IMR-90 (cell line): ENCODE measurements at regions not wholly inside any gene's neighbourhood (a gene's known extent, or its start where the extent isn't known, plus 50 kb on each side); places are given as distances from the start of the nearest gene placed in this dataset.

ENCODE experiments used
- ATAC-seq: fragments of 200-7000 bp; cut with Tn5 transposase; 2 replicates; pipeline ENCODE4 v1.9.1; 2020; ENCODE audit warnings: low read depth, mild to moderate bottlenecking, moderate library complexity
- BruUV-seq: library from RNA; stranded (reverse); fragments of 400-500 nt; replicated peaks from 2 replicates; lab custom pipeline; 2021; lab: Mats Ljungman, UMichigan
- CTCF ChIA-PET: fragments of 300-600 bp; formaldehyde crosslinking; extraction: SDS; loops from one replicate; lab custom pipeline; 2021; ENCODE audit warnings: antibody characterized with exemption; lab: Yijun Ruan, JAX
- POLR2A ChIA-PET: fragments of 300-600 bp; sonication (Branson Sonifier 250); formaldehyde crosslinking; loops from one replicate; lab custom pipeline; 2022; ENCODE audit warnings: antibody characterized with exemption; ENCODE audit not compliant: unreplicated experiment; lab: Charles Lee
- DNase-seq: peaks from one replicate; pipeline ENCODE4 v3.0.0; 2013
- H2AFZ ChIP-seq: replicated peaks from 2 replicates; pipeline ENCODE3; 2013; ENCODE audit warnings: low read length, mild to moderate bottlenecking; ENCODE audit not compliant: poor library complexity
- H2AK5ac ChIP-seq: 2 replicates; pipeline ENCODE4 v1.6.1; 2013; ENCODE audit warnings: low read depth, low read length, inconsistent platforms
- H2AK9ac ChIP-seq: replicated peaks from 2 replicates; pipeline ENCODE3; 2013; ENCODE audit warnings: mild to moderate bottlenecking, low read depth, low read length, moderate library complexity; ENCODE audit not compliant: poor library complexity
- H2BK120ac ChIP-seq: 2 replicates; pipeline ENCODE4 v1.6.1; 2013; ENCODE audit warnings: low read depth, low read length, inconsistent platforms
- H2BK15ac ChIP-seq: 3 replicates; pipeline ENCODE4 v1.6.1; 2013; ENCODE audit warnings: low read depth, low read length, inconsistent platforms
- H2BK20ac ChIP-seq: 2 replicates; pipeline ENCODE4 v1.6.1; 2013; ENCODE audit warnings: low read depth, mild to moderate bottlenecking, inconsistent platforms, low read length, moderate library complexity
- H2BK5ac ChIP-seq: 2 replicates; pipeline ENCODE4 v1.6.1; 2013; ENCODE audit warnings: mild to moderate bottlenecking, low read depth, low read length, inconsistent platforms; ENCODE audit not compliant: poor library complexity, severe bottlenecking
- H3K14ac ChIP-seq: replicated peaks from 2 replicates; pipeline ENCODE4 v1.6.1; 2013; ENCODE audit warnings: low read depth, low read length, inconsistent platforms
- H3K18ac ChIP-seq: 2 replicates; pipeline ENCODE4 v1.6.1; 2013; ENCODE audit warnings: low read depth, low read length, control low read depth
- H3K23ac ChIP-seq: 2 replicates; pipeline ENCODE4 v1.6.1; 2013; ENCODE audit warnings: low read depth, low read length, inconsistent platforms
- H3K27ac ChIP-seq: 2 replicates; pipeline ENCODE4 v1.5.1; 2013; ENCODE audit warnings: mild to moderate bottlenecking, control low read depth, low read length; ENCODE audit not compliant: insufficient read depth
- H3K27me3 ChIP-seq: 2 replicates; pipeline ENCODE4 v1.6.1; 2013; ENCODE audit warnings: low read length; ENCODE audit not compliant: control insufficient read depth, insufficient read depth
- H3K36me3 ChIP-seq: 2 replicates; pipeline ENCODE4 v1.6.1; 2013; ENCODE audit warnings: low read length, mixed read lengths; ENCODE audit not compliant: control insufficient read depth, insufficient read depth
- H3K4ac ChIP-seq: 2 replicates; pipeline ENCODE4 v1.6.1; 2013; ENCODE audit warnings: low read depth, low read length, inconsistent platforms
- H3K4me1 ChIP-seq: 2 replicates; pipeline ENCODE4 v1.6.1; 2013; ENCODE audit warnings: low read length, mixed read lengths; ENCODE audit not compliant: control insufficient read depth, insufficient read depth
- H3K4me2 ChIP-seq: 2 replicates; pipeline ENCODE4 v1.6.1; 2013; ENCODE audit warnings: low read depth, mild to moderate bottlenecking, control low read depth, low read length, moderate library complexity
- H3K4me3 ChIP-seq: 2 replicates; pipeline ENCODE4 v1.5.1; 2013; ENCODE audit warnings: low read depth, mild to moderate bottlenecking, control low read depth, low read length, moderate library complexity; ENCODE audit not compliant: insufficient read depth
- H3K56ac ChIP-seq: 2 replicates; pipeline ENCODE4 v1.6.1; 2013; ENCODE audit warnings: low read length, inconsistent platforms; ENCODE audit not compliant: insufficient read depth; ENCODE audit errors: extremely low read depth
- H3K79me1 ChIP-seq, 2 experiments: 2 replicates each; pipeline ENCODE4 v1.6.1; 2013; ENCODE audit warnings: low read length in 2 of 2, inconsistent platforms in 1 of 2, low read depth in 1 of 2
- H3K9ac ChIP-seq: 2 replicates; pipeline ENCODE4 v1.6.1; 2013; ENCODE audit warnings: low read depth, low read length, control low read depth
- H3K9me1 ChIP-seq: 2 replicates; pipeline ENCODE4 v1.6.1; 2013; ENCODE audit warnings: low read length, inconsistent platforms; ENCODE audit not compliant: insufficient read depth
- H3K9me3 ChIP-seq: 2 replicates; pipeline ENCODE4 v1.6.1; 2013; ENCODE audit warnings: low read length; ENCODE audit not compliant: control insufficient read depth, insufficient read depth
- H4K20me1 ChIP-seq: 2 replicates; pipeline ENCODE4 v1.6.1; 2013; ENCODE audit warnings: low read length, inconsistent platforms; ENCODE audit not compliant: insufficient read depth
- H4K5ac ChIP-seq: 2 replicates; pipeline ENCODE4 v1.6.1; 2013; ENCODE audit warnings: mild to moderate bottlenecking, low read depth, low read length, control low read depth
- H4K8ac ChIP-seq, 2 experiments: 2 replicates each; pipeline ENCODE4 v1.6.1; 2013; ENCODE audit warnings: low read depth in 2 of 2, low read length in 2 of 2, control low read depth in 1 of 2, inconsistent platforms in 1 of 2
- H4K91ac ChIP-seq: 2 replicates; pipeline ENCODE4 v1.6.1; 2013; ENCODE audit warnings: low read depth, low read length, inconsistent platforms; ENCODE audit not compliant: insufficient read depth
- CEBPB ChIP-seq: IDR thresholded peaks from 2 replicates; pipeline ENCODE4 v1.6.1; 2012; ENCODE audit warnings: low read depth, low read length, improper control_type of control experiment
- CHD1 ChIP-seq: IDR thresholded peaks from 2 replicates; pipeline ENCODE4 v1.6.1; 2012; ENCODE audit warnings: low read depth, low read length, improper control_type of control experiment
- FOS ChIP-seq: fragments of 150-350 bp; IDR thresholded peaks from 2 replicates; pipeline ENCODE4 v1.6.1; 2016; ENCODE audit warnings: low read depth, low read length
- MAFK ChIP-seq: IDR thresholded peaks from 2 replicates; pipeline ENCODE4 v1.6.1; 2012; ENCODE audit warnings: low read depth, low read length, improper control_type of control experiment
- MAZ ChIP-seq: IDR thresholded peaks from 2 replicates; pipeline ENCODE4 v1.6.1; 2012; ENCODE audit warnings: low read depth, mild to moderate bottlenecking, low read length, improper control_type of control experiment, moderate library complexity, borderline replicate concordance
- MXI1 ChIP-seq: IDR thresholded peaks from 2 replicates; pipeline ENCODE4 v1.6.1; 2012; ENCODE audit warnings: low read depth, mild to moderate bottlenecking, low read length, moderate library complexity, borderline replicate concordance
- NFE2L2 ChIP-seq: fragments of 150-350 bp; IDR thresholded peaks from 2 replicates; pipeline ENCODE4 v1.6.1; 2016; ENCODE audit warnings: low read depth, mild to moderate bottlenecking, low read length
- POLR2A ChIP-seq: IDR thresholded peaks from 2 replicates; pipeline ENCODE4 v1.6.1; 2012; ENCODE audit warnings: mild to moderate bottlenecking, low read depth, low read length
- RAD21 ChIP-seq: IDR thresholded peaks from 2 replicates; pipeline ENCODE4 v1.6.1; 2012; ENCODE audit warnings: low read length, improper control_type of control experiment
- RCOR1 ChIP-seq: IDR thresholded peaks from 2 replicates; pipeline ENCODE4 v1.6.1; 2012; ENCODE audit warnings: mild to moderate bottlenecking, low read length, improper control_type of control experiment; ENCODE audit not compliant: insufficient replicate concordance
- RFX5 ChIP-seq: IDR thresholded peaks from 2 replicates; pipeline ENCODE4 v1.8.0; 2012; ENCODE audit warnings: low read depth, mild to moderate bottlenecking, low read length, moderate library complexity
- SMC3 ChIP-seq: fragments of 150-350 bp; IDR thresholded peaks from 2 replicates; pipeline ENCODE4 v1.6.1; 2016; ENCODE audit warnings: low read depth, mild to moderate bottlenecking, antibody characterized with exemption, low read length, moderate library complexity
- WGBS, 2 experiments: methylation state at CpG; one replicate each; pipeline versions ENCODE4 v1.1.5 to v1.1.7; 2013; ENCODE audit warnings: missing lambda C conversion rate in 2 of 2; ENCODE audit not compliant: insufficient read length in 1 of 2; ENCODE audit errors: extremely low coverage in 2 of 2; 5-methylcytosine and 5-hydroxymethylcytosine counted together
- dilution Hi-C: fragments of 300-500 bp; cut with HindIII; formaldehyde crosslinking; loops from one replicate; pipeline ENCODE4 v1.14.3; 2018; ENCODE audit warnings: low sequenced_read_pairs; ENCODE audit not compliant: unreplicated experiment
- in situ Hi-C: fragments of 300-500 bp; cut with MboI; formaldehyde crosslinking; loops from 3 replicates; pipeline ENCODE4 v1.14.3; 2019; ENCODE audit warnings: low sequenced_read_pairs, inconsistent platforms, mixed read lengths
- intact Hi-C: fragments of 100-400 bp; cut with micrococcal nuclease; formaldehyde crosslinking; loops from 2 replicates; pipeline ENCODE4 v1.10.0; 2022
- TF ChIP-seq, protein P1 (sequence below): conservative IDR thresholded peaks from 2 replicates; pipeline ENCODE4 v1.5.1; 2012; ENCODE audit warnings: mild to moderate bottlenecking, low read depth, low read length, improper control_type of control experiment
- TF ChIP-seq, protein P2 (sequence below): fragments of 150-350 bp; IDR thresholded peaks from 2 replicates; pipeline ENCODE4 v1.6.1; 2016; ENCODE audit warnings: low read depth, mild to moderate bottlenecking, low read length, moderate library complexity, borderline replicate concordance
- TF ChIP-seq, protein P3 (sequence below): fragments of 150-350 bp; IDR thresholded peaks from 2 replicates; pipeline ENCODE4 v1.6.1; 2017; ENCODE audit warnings: mild to moderate bottlenecking, antibody characterized with exemption, low read length, low read depth

DNA sequence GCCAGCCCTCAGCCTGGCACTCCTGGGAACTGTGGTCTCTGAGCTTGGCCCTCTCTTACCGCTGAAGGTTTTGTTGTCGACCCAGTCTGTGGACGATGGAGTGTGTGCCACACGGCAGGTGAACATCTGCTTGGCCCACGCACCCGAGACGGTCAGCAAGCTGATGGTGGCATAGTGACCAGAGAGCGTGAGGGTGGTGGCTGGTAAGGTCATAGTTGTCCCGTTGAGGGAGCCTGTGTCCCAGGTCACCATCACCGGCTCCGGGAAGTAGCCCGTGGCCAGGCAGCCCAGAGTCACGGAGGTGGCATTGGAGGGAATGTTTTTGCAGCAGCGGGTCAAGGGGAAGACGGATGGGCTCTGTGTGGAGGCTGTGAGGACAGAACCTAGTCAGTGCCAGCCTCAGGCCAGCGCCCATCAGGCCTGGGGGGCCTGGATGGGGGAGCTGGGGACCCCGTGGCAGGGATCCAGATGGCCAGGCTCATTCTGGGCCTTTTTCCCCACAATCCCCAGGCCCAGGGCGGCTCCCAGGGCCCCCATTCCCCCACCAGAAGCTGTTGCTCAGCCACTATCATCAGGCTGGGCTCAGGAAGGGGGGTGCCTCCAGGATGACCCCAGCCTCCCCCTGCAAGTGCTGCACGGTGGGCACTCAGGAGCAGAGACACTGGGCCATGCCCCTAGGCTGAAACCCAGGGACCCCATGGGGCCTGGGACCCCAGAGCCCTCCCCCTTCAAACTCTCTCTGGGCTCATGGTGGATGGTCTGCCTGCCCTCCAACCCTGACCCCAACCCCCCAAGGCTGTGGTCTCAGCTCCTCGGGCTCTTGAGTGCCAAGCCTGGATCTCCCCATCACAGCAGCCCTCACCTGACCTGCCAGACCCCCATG is 75.2 kb downstream of the TMEM121 start:
- Histone ChIP-seq H4K5ac (no peak overlapping the region), H4K20me1 (no peaks in the 10 kb centered on the region), H4K8ac (no peak overlapping the region), H2BK120ac (no peak overlapping the region), H3K27me3 (no peaks in the 10 kb centered on the region), H3K79me1 (no peaks in the 10 kb centered on the region), H3K4me3 (no peak overlapping the region), H3K4me1 (no peaks in the 10 kb centered on the region), H3K4me2 (no peak overlapping the region), H3K27ac (no peak overlapping the region), H2AK5ac (no peak overlapping the region), H2AK9ac (no peak overlapping the region), H3K4ac (no peak overlapping the region), H2AFZ (no peak overlapping the region), H3K9ac (no peak overlapping the region), H3K18ac (no peak overlapping the region), H2BK20ac (no peak overlapping the region), H2BK5ac (no peak overlapping the region), H3K14ac (no peak overlapping the region), H4K91ac (no peak overlapping the region), H3K36me3 (no peaks in the 10 kb centered on the region), H3K23ac (no peak overlapping the region), H3K56ac (no peak overlapping the region), H3K9me1 (no peaks in the 10 kb centered on the region), H3K9me3 (peaks cover 43% of the 10 kb centered on the region), H2BK15ac (no peak overlapping the region)
- dilution Hi-C loops: no loop called here
- in situ Hi-C loops: no loop called here
- POLR2A ChIA-PET: no interaction called here
- WGBS, 2 experiments: 72% methylated on average over 12 of the region's 20 CpGs; no CpG with 5 or more reads in 1 of the 2 experiments
- intact Hi-C loops: no loop called here
- ATAC-seq: no peak
- no peak for DNase-seq
- no TSS peak for BruUV-seq
- CTCF ChIA-PET: no interaction called here
- no peak for TF ChIP-seq FOS
- TF ChIP-seq, protein P1, sequence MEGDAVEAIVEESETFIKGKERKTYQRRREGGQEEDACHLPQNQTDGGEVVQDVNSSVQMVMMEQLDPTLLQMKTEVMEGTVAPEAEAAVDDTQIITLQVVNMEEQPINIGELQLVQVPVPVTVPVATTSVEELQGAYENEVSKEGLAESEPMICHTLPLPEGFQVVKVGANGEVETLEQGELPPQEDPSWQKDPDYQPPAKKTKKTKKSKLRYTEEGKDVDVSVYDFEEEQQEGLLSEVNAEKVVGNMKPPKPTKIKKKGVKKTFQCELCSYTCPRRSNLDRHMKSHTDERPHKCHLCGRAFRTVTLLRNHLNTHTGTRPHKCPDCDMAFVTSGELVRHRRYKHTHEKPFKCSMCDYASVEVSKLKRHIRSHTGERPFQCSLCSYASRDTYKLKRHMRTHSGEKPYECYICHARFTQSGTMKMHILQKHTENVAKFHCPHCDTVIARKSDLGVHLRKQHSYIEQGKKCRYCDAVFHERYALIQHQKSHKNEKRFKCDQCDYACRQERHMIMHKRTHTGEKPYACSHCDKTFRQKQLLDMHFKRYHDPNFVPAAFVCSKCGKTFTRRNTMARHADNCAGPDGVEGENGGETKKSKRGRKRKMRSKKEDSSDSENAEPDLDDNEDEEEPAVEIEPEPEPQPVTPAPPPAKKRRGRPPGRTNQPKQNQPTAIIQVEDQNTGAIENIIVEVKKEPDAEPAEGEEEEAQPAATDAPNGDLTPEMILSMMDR: no peak
- TF ChIP-seq NFE2L2: no peak
- TF ChIP-seq CEBPB: no peak
- no peak for TF ChIP-seq SMC3
- no peak for TF ChIP-seq MAZ
- TF ChIP-seq, protein P2, sequence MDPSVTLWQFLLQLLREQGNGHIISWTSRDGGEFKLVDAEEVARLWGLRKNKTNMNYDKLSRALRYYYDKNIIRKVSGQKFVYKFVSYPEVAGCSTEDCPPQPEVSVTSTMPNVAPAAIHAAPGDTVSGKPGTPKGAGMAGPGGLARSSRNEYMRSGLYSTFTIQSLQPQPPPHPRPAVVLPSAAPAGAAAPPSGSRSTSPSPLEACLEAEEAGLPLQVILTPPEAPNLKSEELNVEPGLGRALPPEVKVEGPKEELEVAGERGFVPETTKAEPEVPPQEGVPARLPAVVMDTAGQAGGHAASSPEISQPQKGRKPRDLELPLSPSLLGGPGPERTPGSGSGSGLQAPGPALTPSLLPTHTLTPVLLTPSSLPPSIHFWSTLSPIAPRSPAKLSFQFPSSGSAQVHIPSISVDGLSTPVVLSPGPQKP: no peak
- TF ChIP-seq CHD1: no peak
- TF ChIP-seq, protein P3, sequence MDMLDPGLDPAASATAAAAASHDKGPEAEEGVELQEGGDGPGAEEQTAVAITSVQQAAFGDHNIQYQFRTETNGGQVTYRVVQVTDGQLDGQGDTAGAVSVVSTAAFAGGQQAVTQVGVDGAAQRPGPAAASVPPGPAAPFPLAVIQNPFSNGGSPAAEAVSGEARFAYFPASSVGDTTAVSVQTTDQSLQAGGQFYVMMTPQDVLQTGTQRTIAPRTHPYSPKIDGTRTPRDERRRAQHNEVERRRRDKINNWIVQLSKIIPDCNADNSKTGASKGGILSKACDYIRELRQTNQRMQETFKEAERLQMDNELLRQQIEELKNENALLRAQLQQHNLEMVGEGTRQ: no peak
- no peak for TF ChIP-seq POLR2A
- TF ChIP-seq RCOR1: no peak
- TF ChIP-seq RFX5: no peak
- no peak for TF ChIP-seq MXI1
- no peak for TF ChIP-seq MAFK
- TF ChIP-seq RAD21: no peak
